A204.1 (cell line): ENCODE measurements at regions not wholly inside any gene's neighbourhood (a gene's known extent, or its start where the extent isn't known, plus 50 kb on each side); places are given as distances from the start of the nearest gene placed in this dataset.
A peak's percentile ranks its signal among the peaks of the same experiment; 100 is the strongest.
"Not testable (repeated sequence)": the region's sequence is repeated elsewhere in the genome, so short reads cannot be mapped to it uniquely, and the experiment has no call there.

Source experiments
- FAIRE-seq: peaks from 2 replicates; lab custom pipeline; 2012; peaks lifted over from hg19 to GRCh38; lab: Jason Lieb, UNC

DNA sequence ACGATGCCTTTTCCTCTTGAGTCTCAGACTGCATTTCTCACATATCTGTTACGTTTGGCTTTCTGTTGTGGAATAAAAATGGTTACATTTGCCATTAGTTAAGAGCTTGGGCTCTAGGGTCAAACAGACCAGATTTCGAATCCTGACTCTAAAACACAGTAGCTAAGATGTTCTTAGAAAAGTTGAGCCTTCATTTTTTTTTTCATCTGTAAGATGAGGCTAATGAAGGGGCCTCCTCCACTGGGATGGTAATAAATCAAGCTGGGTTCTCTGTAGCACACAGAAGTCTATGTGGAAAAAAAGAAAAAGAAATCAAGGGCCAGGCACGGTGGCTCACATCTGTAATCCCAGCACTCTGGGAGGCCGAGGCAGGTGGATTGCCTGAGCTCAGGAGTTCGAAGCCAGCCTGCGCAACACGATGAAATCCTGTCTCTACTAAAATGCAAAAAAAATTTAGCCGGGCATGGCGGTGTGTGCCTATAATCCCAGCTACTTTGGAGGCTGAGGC, 49.9 kb upstream of the CAPRIN1 start:
- FAIRE-seq, result no peak

DNA sequence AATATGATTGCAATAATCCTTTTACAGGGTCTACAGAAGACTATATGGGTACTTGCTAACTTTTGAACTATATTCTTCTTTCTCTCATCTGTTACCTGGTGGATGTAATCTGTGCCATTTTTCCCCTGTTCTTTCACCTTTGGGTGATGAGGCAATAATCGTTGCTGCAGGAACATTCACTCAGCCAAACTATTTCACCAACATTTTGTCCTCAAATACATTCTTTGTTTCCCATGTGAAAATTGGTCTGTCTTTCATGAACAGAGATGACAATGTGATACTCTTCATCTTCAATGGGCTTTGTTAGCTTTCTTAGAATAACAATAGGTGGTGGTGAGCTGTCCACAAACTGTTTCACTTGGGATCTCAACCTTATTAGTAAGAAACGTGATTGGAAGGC, 52.1 kb upstream of the CAPRIN1 start:
- FAIRE-seq, result no peak

DNA sequence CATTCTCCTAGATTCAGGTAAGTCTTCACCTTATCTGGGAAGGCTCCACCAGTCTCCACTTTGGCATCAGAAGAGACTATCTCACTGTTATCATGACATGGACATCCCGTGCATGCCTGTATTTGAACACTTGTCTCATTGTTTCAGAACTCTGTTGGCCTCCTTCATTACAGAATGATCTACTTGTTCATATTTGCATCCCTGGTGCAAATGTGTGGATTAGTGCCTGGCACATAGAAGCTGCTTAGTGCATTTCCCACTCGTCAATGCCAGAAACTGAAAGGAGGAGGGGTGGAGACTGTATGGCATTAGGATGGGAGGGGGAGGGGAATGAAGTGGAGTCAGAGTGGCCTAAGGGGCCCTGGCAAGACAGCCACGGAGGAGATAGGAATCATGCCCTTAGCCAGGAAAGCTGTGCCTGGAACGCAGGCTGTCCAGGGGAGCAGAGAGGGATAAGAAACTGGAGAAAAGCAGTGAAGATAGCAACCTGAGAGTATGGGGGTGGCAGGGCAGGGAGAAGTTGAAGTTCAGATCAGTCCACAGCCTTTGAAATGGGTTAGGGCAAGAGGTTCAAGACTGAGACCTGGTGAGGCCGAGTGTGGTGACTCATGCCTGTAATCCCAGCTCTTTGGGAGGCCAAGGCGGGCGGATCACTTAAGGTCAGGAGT, 53.8 kb upstream of the CAPRIN1 start:
- no peak for FAIRE-seq

DNA sequence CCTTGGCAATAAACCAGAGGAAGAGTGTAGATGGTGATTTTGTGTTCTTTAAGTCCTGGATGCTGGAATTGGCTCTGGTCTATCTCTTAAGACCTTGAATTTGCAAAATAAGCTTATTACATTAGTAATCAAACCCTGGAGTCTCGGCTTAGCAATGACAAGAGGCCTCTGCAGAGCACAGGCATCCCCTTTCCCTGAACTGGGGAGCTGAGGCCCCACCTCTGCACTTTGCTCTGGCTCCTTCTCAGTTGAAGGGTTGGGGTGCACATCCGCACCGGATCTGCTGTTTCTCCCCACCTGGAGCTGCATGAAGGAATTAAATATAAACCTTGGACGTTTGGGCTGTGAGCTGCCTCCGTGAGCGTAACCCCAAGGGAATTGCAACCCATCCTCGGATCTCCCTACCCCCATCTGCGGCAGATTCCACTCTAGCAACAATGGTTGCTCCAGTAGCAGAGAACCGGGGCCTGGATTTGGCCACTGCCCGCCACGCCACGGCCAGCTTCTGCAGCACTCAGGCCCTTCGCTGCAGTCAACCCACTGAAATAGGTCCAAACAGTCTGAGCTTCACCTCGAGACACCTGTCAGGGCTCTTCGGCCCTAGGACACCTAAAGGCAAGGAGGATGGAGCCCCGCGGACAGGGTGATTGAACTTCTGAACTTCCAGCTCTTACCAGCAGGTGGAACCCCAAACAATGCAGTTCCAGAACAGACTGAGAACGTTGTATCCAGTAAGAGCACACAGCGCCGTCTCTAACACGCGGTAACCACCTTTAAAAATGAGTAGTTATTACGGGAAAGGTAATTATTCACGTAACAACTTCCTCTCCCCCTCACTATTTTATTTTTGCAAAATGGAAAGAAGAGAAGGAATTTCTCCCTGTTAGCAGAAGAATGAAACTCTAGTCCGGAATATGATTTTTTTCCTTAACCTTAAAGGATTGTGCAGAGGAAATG, 54.8 kb upstream of the CAPRIN1 start:
- FAIRE-seq, result peak; percentile 16

DNA sequence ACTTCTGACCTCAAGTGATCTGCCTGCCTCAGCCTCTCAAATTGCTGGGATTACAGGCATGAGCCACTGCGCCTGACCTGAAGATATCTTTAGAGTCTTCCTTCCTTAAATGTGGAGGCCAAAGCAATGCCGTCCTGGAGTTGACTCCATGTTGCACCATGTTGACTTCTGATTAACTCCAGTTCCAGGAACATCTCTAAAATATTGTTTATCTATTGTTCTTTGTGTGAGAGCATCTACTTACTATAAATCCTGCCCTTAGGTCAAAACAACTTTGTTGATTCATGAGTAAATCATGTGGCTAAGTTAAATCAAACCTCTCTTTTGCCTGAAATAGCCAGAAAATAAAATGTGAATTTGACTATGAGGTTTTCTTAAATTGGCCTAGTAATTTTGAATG, 56.6 kb upstream of the CAPRIN1 start:
- no peak for FAIRE-seq

DNA sequence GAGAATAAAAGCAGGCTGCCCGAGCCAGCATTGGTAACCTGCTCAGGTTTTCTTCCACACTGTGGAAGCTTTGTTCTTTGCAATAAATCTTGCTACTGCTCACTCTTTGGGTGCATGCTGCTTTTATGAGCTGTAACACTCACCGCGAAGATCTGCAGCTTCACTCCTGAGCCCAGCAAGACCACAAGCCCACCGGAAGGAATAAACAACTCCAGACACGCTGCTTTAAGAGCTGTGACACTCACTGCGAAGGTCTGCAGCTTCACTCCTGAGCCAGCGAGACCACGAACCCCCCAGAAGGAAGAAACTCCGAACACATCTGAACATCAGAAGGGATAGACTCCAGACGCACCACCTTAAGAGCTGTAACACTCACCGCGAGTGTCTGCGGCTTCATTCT, 60.4 kb upstream of the CAPRIN1 start:
- not testable (repeated sequence) for FAIRE-seq

DNA sequence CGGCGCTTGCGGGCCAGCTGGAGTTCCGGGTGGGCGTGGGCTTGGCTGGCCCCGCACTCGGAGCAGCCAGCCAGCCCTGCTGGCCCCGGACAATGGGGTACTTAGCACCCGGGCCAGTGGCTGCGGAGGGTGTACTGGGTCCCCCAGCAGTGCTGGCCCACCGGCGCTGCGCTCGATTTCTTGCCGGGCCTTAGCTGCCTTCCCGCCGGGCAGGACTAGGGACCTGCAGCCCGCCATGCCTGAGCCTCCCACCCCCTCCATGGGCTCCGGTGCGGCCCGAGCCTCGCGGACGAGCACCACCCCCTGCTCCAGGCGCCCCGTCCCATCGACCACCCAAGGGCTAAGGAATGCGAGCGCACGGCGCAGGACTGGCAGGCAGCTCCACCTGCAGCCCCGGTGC, 61.4 kb upstream of the CAPRIN1 start:
- not testable (repeated sequence) for FAIRE-seq

DNA sequence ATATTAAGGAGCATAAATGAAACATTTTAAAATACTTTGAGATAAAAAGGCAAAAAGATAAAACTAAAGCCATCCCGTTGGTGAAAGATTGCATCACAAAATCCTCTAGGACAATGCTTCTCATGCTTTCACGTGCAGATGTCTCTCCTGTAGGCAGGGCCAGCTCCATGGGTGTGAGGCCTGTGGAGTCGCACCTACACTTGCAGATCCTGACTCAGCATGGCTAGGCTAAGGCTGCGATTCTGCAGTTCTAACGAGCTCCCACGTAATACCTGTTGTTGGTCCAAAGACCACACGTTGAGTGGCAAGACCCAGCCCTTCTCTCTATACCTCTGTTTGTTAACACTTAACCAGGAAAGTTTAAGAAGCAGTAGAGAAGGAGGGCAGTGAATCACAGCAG, 62.1 kb upstream of the CAPRIN1 start:
- FAIRE-seq, result no peak

DNA sequence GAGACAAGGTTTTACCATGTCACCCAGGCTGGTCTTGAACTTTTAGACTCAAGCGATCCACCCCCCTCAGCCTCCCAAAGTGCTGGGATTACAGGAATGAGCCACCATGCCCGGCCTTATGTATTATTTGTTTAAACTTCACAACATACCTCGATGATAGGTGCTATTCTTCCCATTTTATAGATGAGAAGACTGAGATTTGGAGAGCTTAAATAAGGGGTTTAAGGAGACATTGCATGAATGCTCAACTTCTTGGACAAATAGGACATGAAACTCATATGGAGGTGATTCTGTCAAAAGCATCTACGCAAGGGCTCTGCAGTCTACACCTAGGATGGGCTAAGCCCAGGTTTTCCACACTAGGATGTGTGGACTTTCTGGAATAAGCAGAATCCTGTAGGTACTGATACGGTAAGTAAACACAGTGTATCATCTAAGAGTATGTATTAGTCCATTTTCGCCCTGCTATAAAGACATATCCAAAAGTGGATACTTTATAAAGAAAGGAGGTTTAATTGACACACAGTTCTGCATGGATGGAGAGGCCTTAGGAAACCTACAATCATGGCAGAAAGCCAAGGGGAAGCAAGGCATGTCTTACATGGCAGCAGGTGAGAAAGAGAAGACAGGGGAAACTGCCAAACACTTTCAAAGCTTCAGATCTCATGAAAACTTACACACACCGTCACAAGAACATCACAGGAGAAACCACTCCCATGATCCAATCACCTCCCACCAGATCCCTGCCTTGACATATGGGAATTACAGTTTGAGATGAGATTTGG, 62.8 kb upstream of the CAPRIN1 start:
- FAIRE-seq, result no peak

DNA sequence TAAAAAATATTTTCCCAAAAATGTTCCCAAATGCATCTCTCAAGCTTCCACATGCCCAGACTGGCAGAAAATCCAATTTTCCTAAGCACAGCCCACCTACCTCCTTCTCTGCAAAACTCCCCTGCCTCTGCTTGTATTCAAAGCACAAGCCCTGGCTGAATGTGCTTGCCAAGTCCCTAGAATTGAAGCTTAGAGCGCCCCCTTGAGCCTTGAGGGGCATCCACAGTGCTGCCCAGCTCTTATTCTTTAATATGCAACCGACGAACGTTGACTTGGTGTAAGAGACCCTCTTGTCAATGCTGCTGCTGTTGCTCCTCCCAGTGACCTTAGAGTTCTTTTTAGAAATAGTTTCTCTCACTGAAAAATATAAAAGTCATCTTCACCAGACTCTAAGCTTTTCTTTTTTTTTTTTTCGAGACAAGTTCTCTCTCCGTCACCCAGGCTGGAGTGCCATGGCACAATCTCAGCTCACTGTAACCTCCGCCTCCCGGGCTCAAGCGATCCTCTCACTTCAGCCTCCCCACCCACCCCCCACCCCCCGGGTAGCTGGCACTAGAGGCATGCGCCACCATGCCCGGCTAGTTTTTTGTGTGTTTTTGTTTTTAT, 63.5 kb upstream of the CAPRIN1 start:
- no peak for FAIRE-seq

DNA sequence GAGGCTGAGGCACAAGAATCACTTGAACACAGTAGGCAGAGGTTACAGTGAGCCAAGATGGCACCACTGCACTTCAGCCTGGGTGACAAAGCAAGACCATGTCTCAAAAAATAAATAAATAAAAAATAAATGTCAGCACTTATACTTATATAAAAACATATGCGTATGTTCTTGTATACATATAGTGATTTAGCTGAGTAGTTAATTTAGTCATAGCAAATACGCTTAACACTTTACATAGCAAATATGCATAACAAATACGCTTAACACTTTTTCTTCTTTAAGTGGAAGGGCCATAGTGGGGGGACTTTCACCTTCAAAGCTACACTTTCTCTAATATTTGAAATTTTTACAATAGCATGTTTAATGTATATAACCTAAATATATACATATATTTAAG, 64.0 kb upstream of the CAPRIN1 start:
- FAIRE-seq, result no peak

DNA sequence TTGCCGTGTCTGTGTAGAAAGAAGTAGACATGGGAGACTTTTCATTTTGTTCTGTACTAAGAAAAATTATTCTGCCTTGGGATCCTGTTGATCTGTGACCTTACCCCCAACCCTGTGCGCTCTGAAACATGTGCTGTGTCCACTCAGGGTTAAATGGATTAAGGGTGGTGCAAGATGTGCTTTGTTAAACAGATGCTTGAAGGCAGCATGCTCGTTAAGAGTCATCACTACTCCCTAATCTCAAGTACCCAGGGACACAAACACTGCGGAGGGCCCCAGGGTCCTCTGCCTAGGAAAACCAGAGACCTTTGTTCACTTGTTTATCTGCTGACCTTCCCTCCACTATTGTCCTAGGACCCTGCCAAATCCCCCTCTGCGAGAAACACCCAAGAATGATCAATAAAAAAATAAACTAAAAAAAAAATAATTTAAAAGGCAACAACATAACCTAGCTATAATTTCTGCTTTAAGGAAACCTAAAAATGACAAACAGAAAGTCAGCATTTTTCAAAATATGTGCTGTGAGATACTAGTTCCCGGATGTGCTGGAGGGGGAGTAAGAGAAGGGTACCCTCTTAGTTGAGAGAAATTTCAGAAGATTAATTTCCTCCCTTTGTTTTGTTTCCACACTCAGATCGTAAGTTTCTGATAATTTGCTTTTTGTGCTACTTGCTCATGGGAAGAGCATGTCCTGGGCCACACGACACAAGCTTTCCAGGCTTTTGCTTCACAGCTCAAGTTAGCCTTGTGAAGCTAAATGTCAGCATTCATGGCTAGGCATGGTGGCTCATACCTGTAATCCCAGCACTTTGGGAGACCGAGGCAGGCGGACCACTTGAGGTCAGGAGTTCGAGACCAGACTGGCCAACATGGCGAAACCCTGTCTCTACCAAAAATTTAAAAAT, 64.7 kb upstream of the CAPRIN1 start:
- FAIRE-seq, result not testable (repeated sequence)

DNA sequence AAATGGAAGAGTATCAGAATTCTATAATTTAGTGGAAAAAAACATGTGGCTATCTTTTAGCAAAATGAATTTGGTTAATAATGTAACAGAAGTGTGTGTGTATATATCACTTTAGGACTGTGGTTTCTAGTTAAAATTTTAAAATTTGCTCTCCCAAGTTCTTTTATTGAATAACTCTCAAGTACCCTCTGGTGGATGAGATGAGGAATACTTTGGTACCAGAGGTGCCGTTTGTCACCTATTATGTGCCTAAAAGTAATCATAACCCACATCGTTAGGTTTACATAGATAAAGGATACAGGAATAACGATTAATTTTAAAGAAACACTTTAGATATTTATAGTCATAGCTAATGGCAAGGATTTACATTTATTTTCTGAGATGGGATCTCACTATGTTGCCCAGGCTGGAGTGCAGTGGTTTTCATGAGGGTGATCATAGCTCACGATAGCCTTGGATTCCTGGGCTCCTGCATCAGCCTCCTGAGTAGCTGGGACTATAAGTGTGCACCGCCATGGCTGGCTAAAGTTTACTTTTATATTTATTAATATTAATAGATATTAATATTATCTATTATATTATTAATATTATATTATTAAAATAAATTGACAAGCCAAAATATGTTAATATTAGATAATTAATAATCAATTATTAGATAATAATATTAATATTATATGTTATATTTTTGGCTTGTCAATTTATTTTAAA, 66.7 kb upstream of the CAPRIN1 start:
- peak; percentile 85 for FAIRE-seq

DNA sequence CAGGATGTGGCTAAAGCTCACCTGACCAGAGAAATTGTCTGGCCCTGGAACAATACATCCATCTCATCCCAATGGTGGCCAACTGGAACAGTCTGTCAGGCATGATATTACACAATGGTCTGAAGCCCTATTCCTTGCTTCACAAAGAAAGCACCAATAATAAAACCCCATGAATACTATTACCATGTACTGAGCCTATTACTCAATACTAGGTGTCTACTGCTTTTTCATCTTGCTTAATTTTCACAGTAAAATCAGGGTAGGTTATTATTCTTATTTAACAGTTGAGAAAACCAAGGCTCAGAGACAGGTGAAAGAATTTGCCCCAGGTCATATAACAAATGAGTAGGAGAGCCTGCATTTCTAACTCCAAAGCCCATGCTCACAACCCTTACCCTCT, 68.9 kb upstream of the CAPRIN1 start:
- FAIRE-seq, result no peak

DNA sequence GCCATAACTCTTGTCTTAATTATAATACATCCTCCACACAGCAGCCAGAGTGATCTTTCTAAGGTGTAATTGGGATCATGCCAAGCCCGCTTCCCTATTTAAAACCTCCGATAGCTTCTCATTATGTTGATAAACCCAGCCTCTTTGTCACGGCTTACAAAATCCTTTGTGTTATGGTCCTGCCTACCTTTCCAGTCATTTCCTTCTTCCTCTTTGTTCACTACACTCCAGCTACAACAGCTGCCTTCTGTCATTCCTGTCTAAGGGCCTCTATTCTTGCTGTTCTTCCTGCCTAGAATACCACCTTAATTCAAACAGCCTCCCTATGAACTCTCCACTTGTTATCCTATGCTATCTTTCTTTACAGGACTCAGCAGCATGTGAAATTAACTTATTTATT, 70.6 kb upstream of the CAPRIN1 start:
- FAIRE-seq, result no peak

DNA sequence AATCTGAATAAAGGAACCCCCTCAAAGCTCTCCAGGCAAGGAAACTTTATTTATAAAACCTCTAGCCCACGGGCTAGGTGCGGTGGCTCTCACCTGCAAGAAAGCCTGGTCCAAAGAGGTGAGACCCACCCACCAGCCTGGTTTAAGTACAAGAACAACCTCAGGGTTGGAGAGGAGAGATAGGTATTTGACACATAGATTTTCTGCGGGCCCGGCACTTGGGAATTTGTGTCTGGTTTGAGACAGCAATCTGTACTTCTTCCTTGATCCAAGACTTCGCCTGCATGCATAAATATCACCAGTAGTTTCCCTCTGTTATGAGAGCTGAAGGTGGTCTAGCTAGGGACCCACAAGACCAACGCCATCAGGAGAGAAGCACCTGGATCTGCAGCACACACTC, 73.2 kb upstream of the CAPRIN1 start:
- FAIRE-seq, result no peak

DNA sequence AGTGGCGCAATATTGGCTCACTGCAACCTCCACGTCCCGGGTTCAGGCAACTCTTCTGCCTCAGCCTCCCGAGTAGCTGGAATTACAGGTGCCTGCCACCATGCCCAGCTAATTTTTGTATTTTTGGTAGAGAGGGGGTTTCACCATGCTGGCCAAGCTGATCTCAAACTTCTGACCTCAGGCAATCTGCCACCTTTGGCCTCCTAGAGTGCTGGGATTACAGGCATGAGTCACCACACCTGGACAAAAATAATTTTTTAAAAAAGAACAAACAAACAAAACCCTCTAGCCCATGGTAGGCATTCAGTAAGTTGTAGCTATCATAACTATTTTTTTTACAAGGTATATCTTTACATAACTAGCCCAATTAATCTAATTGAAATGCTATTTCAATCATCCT, 73.9 kb upstream of the CAPRIN1 start:
- no peak for FAIRE-seq

DNA sequence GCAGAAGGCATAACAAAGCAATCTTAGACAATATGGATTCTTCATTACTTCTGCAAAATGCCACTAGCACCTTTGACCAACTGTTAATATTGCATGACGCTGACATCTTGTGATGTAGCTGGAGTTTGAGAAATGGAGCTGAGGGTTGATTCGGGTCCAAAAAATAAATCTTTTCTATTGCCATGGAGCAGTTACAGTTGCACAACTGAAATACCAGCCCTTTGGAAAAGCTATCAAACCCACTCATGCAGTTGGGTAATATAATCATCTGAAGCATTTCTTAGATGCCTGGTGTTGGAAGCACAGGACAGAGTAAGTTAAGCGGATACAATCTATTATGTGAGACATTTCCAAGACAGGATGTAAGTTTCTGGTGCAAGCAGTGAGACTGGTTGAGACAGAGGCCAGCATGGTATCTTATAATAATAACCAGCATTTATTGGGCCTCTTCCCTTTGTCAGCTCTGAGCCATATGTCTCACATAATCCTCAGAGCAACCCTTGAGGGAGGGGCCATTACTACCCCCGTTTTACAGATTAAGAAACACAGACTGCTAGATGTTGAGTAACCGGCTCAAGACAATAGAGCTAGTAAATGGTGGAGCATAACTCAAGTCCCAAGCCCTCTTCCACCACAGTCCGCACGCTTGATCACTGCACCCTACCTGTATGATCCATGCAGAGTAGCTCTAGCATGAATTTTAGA, 74.9 kb upstream of the CAPRIN1 start:
- FAIRE-seq, result no peak

DNA sequence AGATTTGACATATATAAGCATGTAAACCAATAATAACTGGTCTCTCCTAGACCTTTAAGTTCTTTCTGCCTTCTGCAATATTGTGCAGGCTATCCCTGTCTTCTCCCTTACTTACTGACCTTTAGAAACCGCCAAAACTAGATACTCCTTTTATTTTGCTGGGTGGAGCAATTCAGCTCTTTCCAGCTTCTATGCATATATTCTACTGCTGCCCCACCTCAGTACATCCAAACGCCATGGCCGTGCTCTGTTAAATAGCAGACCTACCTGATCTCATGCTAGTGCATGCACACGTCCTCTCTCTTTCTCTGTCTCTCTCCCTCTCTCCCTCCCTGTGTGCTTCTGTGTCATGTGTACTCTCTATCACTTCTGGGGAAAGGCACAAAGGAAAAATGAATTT, 76.7 kb upstream of the CAPRIN1 start:
- FAIRE-seq, result no peak

DNA sequence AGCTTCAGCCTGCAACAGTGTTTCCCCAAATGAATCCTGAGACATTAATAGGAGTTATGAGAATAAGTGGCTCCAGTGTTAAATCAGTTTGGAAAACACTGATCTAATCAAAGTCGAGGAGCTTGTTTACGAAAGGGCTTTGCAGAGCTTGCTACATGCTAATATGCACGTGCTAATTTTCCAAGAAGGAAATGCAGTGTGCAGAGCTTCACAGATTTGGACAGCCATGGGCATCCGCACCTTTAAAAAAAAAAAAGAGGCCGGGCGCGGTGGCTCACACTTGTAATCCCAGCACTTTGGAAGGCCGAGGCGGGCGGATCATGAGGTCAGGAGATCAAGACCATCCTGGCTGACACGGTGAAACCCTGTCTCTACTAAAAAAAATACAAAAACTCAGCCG, 79.7 kb upstream of the LMO2 start:
- not testable (repeated sequence) for FAIRE-seq
